ENCODE measurements at regions not wholly inside any gene's neighbourhood (a gene's known extent, or its start where the extent isn't known, plus 50 kb on each side); places are given as distances from the start of the nearest gene placed in this dataset.

DNA sequence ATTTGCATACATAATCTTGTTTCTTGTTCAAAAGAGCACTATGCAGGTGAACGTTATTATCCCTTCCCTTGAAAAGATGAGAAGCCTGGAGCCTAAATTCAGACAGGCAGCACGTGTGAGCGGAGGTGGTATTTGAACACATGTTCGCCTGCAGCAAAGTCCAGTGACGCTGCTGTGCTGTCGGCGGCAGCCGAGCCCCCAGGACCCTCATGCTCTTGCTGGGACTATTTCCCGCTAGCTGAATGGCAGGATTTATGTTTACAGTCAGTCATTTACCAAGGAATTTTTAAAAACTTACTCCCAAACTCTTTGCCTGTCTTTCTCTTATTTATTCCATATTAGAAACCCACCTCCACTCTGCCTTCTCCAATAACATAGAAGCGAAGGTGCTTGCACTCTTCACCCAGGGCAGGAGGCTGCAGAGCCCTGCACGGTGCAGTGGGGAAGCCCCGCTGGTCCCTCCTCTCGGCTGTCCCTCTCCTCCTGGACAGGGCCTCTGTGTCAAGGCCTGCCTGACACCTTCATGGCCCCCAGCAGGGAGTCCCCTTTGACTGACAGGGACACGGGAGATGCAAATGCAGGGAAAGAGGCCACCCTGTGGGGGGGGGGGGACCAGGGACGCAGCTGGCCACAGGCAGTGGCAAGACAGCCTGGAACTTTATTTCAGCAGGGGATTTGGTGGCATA lies 528.5 kb upstream of the B3GAT1 start:
- Histone ChIP-seq H3K4me2 (ENCODE audit: low read depth, low read length) (no peak overlapping the region), H3K4me3 (replicated peaks in 1 of 3; ENCODE audit: insufficient read depth in 1 of 3, low read depth in 2 of 3, low read length in 3 of 3) (no peak overlapping the region), H3K9me3 (ENCODE audit: low read length) (no peaks in the 10 kb centered on the region), H3K4me1 (ENCODE audit: insufficient read depth, low read length) (no peaks in the 10 kb centered on the region), H3K27ac (ENCODE audit: extremely low read length, insufficient read depth, low read length) (no peak overlapping the region), H3K27me3 (ENCODE audit: control insufficient read depth in 1 of 2, insufficient read depth in 2 of 2, low read length in 2 of 2) (no peaks in the 10 kb centered on the region), H3K36me3 (replicated peaks in 1 of 2; ENCODE audit: control insufficient read depth in 1 of 2, insufficient read depth in 2 of 2, low read length in 2 of 2) (no peaks in the 10 kb centered on the region), H3K79me2 (ENCODE audit: insufficient read depth, low read length) (no peaks in the 10 kb centered on the region), H2AFZ (ENCODE audit: low read length) (no peak overlapping the region), H4K20me1 (ENCODE audit: insufficient read depth, low read length) (no peaks in the 10 kb centered on the region), H3K9ac (ENCODE audit: insufficient read depth, low read depth, low read length) (no peak overlapping the region)
- POLR2A ChIA-PET: no interaction called here
- CTCF ChIA-PET (ENCODE audit: low intra/inter-chr PET ratio, low total read pairs): interaction anchor here (1.0 kb wide), 1 partner anchor 72 kb away, joined by 3 read pairs; no protein-coding TSS in a partner anchor
- DNase-seq (ENCODE audit: low spot score): no peak
- no peak for ATAC-seq
- intact Hi-C loops (cut with micrococcal nuclease; ENCODE audit: unreplicated experiment) (loop anchor here (5.0 kb wide), 1 partner anchor 73 kb away; no protein-coding TSS in a partner anchor), in situ Hi-C loops (cut with HindIII; ENCODE audit: extremely low pct_ligation_motif_present, low pct_unique_long_range_greater_than_20kb) (no loop called here)
- BruUV-seq (replicated peaks): no TSS peak
- FAIRE-seq: no peak
- TF ChIP-seq E2F5 (CRISPR knock-in tag; conservative IDR thresholded peaks at IDR 0.05): no peak
- no peak for TF ChIP-seq TBX3 (IDR thresholded peaks at IDR 0.05; ENCODE audit: borderline replicate concordance)
- TF ChIP-seq ZNF850 (CRISPR knock-in tag; conservative IDR thresholded peaks at IDR 0.05): no peak
- no peak for TF ChIP-seq SALL1 (CRISPR knock-in tag; IDR thresholded peaks at IDR 0.05)
- 31% methylated on average over 15 of the region's 15 CpGs for WGBS (ENCODE audit: low lambda C conversion rate)

GRCh38 chr11:134939905-134940304 lies 527.9 kb upstream of the B3GAT1 start:
- no peaks in the 10 kb centered on the region for H4K20me1 ChIP-seq (ENCODE audit: insufficient read depth, low read length)
- FAIRE-seq: peak; percentile 4
- H3K79me2 ChIP-seq (ENCODE audit: insufficient read depth, low read length): no peaks in the 10 kb centered on the region
- intact Hi-C loops (cut with micrococcal nuclease; ENCODE audit: unreplicated experiment) (loop anchor here (5.0 kb wide), 1 partner anchor 73 kb away; no protein-coding TSS in a partner anchor), in situ Hi-C loops (cut with HindIII; ENCODE audit: extremely low pct_ligation_motif_present, low pct_unique_long_range_greater_than_20kb) (no loop called here)
- peak; percentile 43 for DNase-seq (ENCODE audit: low spot score)
- no peak overlapping the region for H3K9ac ChIP-seq (ENCODE audit: insufficient read depth, low read depth, low read length)
- H2AFZ ChIP-seq (ENCODE audit: low read length): no peak overlapping the region
- H3K4me3 ChIP-seq (replicated peaks in 1 of 3; ENCODE audit: insufficient read depth in 1 of 3, low read depth in 2 of 3, low read length in 3 of 3): no peak overlapping the region
- H3K9me3 ChIP-seq (ENCODE audit: low read length): no peaks in the 10 kb centered on the region
- 1% methylated on average over 4 of the region's 6 CpGs for WGBS (ENCODE audit: low lambda C conversion rate)
- ATAC-seq: peak; percentile 97
- no TSS peak for BruUV-seq (replicated peaks)
- H3K4me1 ChIP-seq (ENCODE audit: insufficient read depth, low read length): no peaks in the 10 kb centered on the region
- CTCF ChIA-PET (ENCODE audit: low intra/inter-chr PET ratio, low total read pairs): interaction anchor here (1.0 kb wide), 1 partner anchor 72 kb away, joined by 3 read pairs; no protein-coding TSS in a partner anchor
- H3K36me3 ChIP-seq (replicated peaks in 1 of 2; ENCODE audit: control insufficient read depth in 1 of 2, insufficient read depth in 2 of 2, low read length in 2 of 2): no peaks in the 10 kb centered on the region
- H3K27me3 ChIP-seq (ENCODE audit: control insufficient read depth in 1 of 2, insufficient read depth in 2 of 2, low read length in 2 of 2): no peaks in the 10 kb centered on the region
- no peak overlapping the region; the same call in 1 of the 2 replicates for H3K4me2 ChIP-seq (ENCODE audit: low read depth, low read length)
- POLR2A ChIA-PET: no interaction called here
- H3K27ac ChIP-seq (ENCODE audit: extremely low read length, insufficient read depth, low read length): no peak overlapping the region
- TF ChIP-seq PLRG1 (conservative IDR thresholded peaks at IDR 0.05): no peak
- TF ChIP-seq ZSCAN21 (CRISPR knock-in tag; IDR thresholded peaks at IDR 0.05; ENCODE audit: borderline replicate concordance): no peak
- TF ChIP-seq DNMT3B (CRISPR knock-in tag; conservative IDR thresholded peaks at IDR 0.05): no peak
- no peak for TF ChIP-seq ZNF207 (IDR thresholded peaks at IDR 0.05; ENCODE audit: borderline replicate concordance)
- no peak for TF ChIP-seq KLF13 (CRISPR knock-in tag; IDR thresholded peaks at IDR 0.05)
- no peak for TF ChIP-seq ZNF17 (CRISPR knock-in tag; IDR thresholded peaks at IDR 0.05)
- TF ChIP-seq ZNF230 (CRISPR knock-in tag; IDR thresholded peaks at IDR 0.05): no peak
- TF ChIP-seq NFKBIZ (CRISPR knock-in tag; IDR thresholded peaks at IDR 0.05): no peak
- TF ChIP-seq ELF3 (CRISPR knock-in tag; IDR thresholded peaks at IDR 0.05): peak; percentile 72
- TF ChIP-seq ZNF34 (CRISPR knock-in tag; IDR thresholded peaks at IDR 0.05; ENCODE audit: borderline replicate concordance): no peak
- TF ChIP-seq ZFX (CRISPR knock-in tag; IDR thresholded peaks at IDR 0.05; ENCODE audit: low read depth): peak; percentile 62
- TF ChIP-seq ZNF20 (CRISPR knock-in tag; IDR thresholded peaks at IDR 0.05): no peak
- peak; percentile 66 for TF ChIP-seq CTCF (CRISPR knock-in tag; IDR thresholded peaks at IDR 0.05)
- peak; percentile 54 for TF ChIP-seq ZFY (CRISPR knock-in tag; IDR thresholded peaks at IDR 0.05)
- no peak for TF ChIP-seq GTF3A (CRISPR knock-in tag; conservative IDR thresholded peaks at IDR 0.05)
